Parathyroid adenoma (tissue), 2 donors: ENCODE measurements at regions not wholly inside any gene's neighbourhood (a gene's known extent, or its start where the extent isn't known, plus 50 kb on each side); places are given as distances from the start of the nearest gene placed in this dataset.

ENCODE experiments used
- H2AFZ ChIP-seq: fragments of 300-600 bp; sonication (generic); one replicate; pipeline ENCODE4 v1.7.0; 2017; ENCODE audit warnings: antibody characterized with exemption, mild to moderate bottlenecking
- H3K27ac ChIP-seq: fragments of 300-600 bp; sonication (generic); one replicate; pipeline ENCODE4 v1.7.0; 2017
- H3K27me3 ChIP-seq: fragments of 300-600 bp; sonication (generic); one replicate; pipeline ENCODE4 v1.7.0; 2017; ENCODE audit warnings: low read length; ENCODE audit not compliant: control insufficient read depth, insufficient read depth
- H3K36me3 ChIP-seq: fragments of 300-600 bp; sonication (generic); one replicate; pipeline ENCODE4 v1.7.0; 2017; ENCODE audit warnings: low read length; ENCODE audit not compliant: control insufficient read depth, insufficient read depth
- H3K4me1 ChIP-seq: fragments of 300-600 bp; sonication (generic); one replicate; pipeline ENCODE4 v1.7.0; 2017; ENCODE audit warnings: control low read depth
- H3K4me2 ChIP-seq: fragments of 300-600 bp; sonication (generic); one replicate; pipeline ENCODE4 v1.7.0; 2017; ENCODE audit warnings: low read length
- H3K4me3 ChIP-seq: fragments of 300-600 bp; sonication (generic); one replicate; pipeline ENCODE4 v1.7.0; 2017; ENCODE audit warnings: low read depth, low read length
- H3K79me2 ChIP-seq: fragments of 300-600 bp; sonication (generic); one replicate; pipeline ENCODE4 v1.7.0; 2017; ENCODE audit warnings: control low read depth
- H3K9ac ChIP-seq: fragments of 300-600 bp; sonication (generic); one replicate; pipeline ENCODE4 v1.7.0; 2017; ENCODE audit warnings: mild to moderate bottlenecking
- H3K9me3 ChIP-seq: fragments of 300-600 bp; sonication (generic); one replicate; pipeline ENCODE4 v1.7.0; 2017; ENCODE audit warnings: low read length; ENCODE audit not compliant: control insufficient read depth
- CTCF ChIP-seq: fragments of 300-600 bp; sonication (generic); IDR thresholded peaks from one replicate; pipeline ENCODE4 v1.7.0; 2017; ENCODE audit warnings: antibody characterized with exemption, mild to moderate bottlenecking
- donor health status: primary hyperparathyroidism.

DNA sequence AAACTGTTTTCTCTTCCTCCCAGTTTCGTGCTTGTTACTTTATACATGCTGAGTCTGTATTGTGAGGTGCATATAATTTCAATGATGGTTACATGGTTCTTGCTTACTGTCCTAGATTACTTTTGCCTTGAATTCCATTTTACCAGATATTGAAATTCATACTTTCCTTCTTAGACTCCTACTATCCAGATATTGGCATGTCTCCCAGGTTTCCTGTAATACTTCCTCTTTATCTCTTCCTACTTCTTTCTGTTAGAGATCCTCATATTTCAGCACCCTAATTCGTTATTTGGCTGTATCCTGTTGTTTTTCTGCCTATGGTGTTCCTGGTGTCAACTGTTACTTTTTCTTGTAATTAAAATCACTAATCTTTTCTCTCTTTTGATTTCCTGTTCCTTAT, 522.1 kb downstream of the CCDC171 start:
- H3K27ac ChIP-seq = no peak overlapping the region
- H3K4me2 ChIP-seq = no peak overlapping the region
- no peaks in the 10 kb centered on the region for H3K4me1 ChIP-seq
- H3K4me3 ChIP-seq = no peak overlapping the region
- no peaks in the 10 kb centered on the region for H3K9me3 ChIP-seq
- no peak overlapping the region for H3K9ac ChIP-seq
- H2AFZ ChIP-seq = no peak overlapping the region
- no peaks in the 10 kb centered on the region for H3K36me3 ChIP-seq
- TF ChIP-seq CTCF = no peak
- H3K79me2 ChIP-seq = no peaks in the 10 kb centered on the region
- no peaks in the 10 kb centered on the region for H3K27me3 ChIP-seq

DNA sequence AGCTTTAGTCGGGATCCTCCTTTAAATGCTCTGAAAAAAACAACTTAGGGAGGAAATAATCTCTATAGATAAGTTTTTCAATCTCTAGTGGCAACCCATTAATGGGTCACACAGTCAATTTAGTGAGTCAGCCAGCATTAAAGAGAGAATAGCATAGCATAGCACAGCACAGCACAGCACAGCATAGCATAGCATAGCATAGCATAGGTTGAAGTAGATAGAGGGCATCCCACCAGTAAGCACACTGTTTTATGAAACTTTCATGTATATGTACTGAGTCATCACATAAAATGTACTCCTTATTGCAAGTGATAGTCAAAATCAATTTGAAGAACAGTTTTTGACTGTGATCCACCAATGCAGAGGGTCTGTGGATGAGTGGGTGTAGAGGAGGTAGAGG, 522.9 kb downstream of the CCDC171 start:
- TF ChIP-seq CTCF = no peak
- no peak overlapping the region for H3K9ac ChIP-seq

DNA sequence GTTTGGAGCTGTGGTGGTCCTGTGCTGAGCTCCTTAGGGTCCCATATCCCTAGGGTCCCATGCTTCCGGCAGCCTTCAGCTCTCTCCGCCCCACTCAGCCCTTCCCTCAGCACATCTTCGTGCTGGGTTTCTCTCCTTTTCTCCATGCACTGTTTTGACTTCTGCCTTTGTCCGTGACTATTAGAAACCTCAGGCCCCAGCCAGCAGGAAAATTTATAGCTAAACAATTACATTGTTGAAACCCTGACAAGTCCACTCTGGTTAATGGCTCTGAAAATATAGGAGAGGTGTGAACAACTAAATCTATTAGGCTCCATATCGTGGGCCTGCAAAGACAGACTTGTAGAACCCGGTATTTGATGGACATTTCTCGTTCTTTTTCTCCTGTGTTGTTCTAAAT, 523.7 kb downstream of the CCDC171 start:
- Histone ChIP-seq H3K4me1 (no peaks in the 10 kb centered on the region), H2AFZ (no peak overlapping the region), H3K4me2 (no peak overlapping the region), H3K9ac (no peak overlapping the region), H3K4me3 (no peak overlapping the region), H3K9me3 (no peaks in the 10 kb centered on the region), H3K36me3 (no peaks in the 10 kb centered on the region), H3K27ac (no peak overlapping the region), H3K79me2 (no peaks in the 10 kb centered on the region), H3K27me3 (no peaks in the 10 kb centered on the region)
- TF ChIP-seq CTCF = no peak

More for the DNA sequence above, 522.9 kb downstream of the CCDC171 start:
- Histone ChIP-seq H3K27me3 (no peaks in the 10 kb centered on the region), H3K4me1 (no peaks in the 10 kb centered on the region), H3K27ac (no peak overlapping the region), H3K36me3 (no peaks in the 10 kb centered on the region), H3K4me3 (no peak overlapping the region), H3K79me2 (no peaks in the 10 kb centered on the region), H3K9me3 (no peaks in the 10 kb centered on the region), H2AFZ (no peak overlapping the region), H3K4me2 (no peak overlapping the region)

DNA sequence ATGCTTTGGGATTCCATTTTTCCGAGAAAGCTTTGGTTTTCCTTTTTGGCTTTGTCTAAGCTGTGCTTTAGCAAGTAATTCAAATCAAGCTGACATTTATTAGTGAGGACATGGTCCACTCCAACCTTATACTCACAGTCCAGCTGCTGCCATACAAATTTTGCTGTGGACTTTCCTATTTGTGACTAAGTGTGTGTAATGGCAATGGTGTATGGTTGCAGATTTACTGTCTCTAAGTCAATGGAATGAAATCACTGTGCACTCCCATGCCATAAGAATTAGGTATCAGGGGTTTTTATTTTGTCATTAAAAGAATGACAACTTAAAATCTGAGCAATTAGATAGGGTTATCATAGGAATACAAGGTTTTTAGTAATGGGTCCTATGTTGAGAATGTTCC, 530.0 kb downstream of the CCDC171 start:
- Histone ChIP-seq H3K4me2 (no peak overlapping the region), H2AFZ (no peak overlapping the region), H3K4me3 (no peak overlapping the region), H3K9me3 (no peaks in the 10 kb centered on the region), H3K79me2 (no peaks in the 10 kb centered on the region), H3K4me1 (no peaks in the 10 kb centered on the region), H3K27ac (no peak overlapping the region), H3K27me3 (no peaks in the 10 kb centered on the region), H3K36me3 (no peaks in the 10 kb centered on the region), H3K9ac (no peak overlapping the region)
- no peak for TF ChIP-seq CTCF

DNA sequence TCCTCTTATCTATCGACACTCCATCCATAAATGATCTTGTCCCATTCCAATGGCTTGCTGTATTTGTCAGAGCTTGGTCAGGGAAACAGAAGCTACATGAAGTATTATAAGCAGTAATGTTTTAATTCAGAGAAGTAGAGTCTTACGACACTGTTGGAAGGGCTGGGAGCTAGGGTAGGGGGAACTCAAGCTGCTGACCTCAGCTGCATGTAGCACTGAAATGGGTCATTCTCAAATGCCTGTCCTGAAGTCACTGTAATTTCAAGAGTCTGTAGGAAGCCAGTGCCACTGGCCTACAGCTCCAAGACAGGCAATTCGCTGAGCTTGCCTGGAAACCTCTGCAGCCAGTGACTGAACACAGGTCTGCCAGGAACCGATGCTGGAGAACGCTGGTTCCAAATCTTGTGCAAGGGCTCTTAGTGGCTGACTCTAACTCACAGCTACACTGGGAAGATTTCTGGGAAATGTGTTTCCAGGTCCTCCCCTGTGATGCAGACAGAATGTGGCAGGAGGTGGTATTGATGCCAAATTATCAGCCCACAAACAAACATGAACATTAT, 532.4 kb downstream of the CCDC171 start:
- H3K9me3 ChIP-seq = no peaks in the 10 kb centered on the region
- no peaks in the 10 kb centered on the region for H3K79me2 ChIP-seq
- no peaks in the 10 kb centered on the region for H3K4me1 ChIP-seq
- no peak overlapping the region for H2AFZ ChIP-seq
- H3K9ac ChIP-seq = no peak overlapping the region
- H3K4me3 ChIP-seq = no peak overlapping the region
- TF ChIP-seq CTCF = no peak
- H3K27ac ChIP-seq = no peak overlapping the region
- no peaks in the 10 kb centered on the region for H3K27me3 ChIP-seq
- no peaks in the 10 kb centered on the region for H3K36me3 ChIP-seq
- no peak overlapping the region for H3K4me2 ChIP-seq
